ENCODE measurements at regions not wholly inside any gene's neighbourhood (a gene's known extent, or its start where the extent isn't known, plus 50 kb on each side); places are given as distances from the start of the nearest gene placed in this dataset.

- TF ChIP-seq CTCF (IDR thresholded peaks at IDR 0.05; ENCODE audit: low read depth, low read length), result no peak
- TF ChIP-seq EZH2phosphoT487 (IDR thresholded peaks at IDR 0.05; ENCODE audit: low read depth), result no peak
Observed at GRCh38 chr7:23913016-23913415, 203.0 kb downstream of the STK31 start.
